NCI-H2196 (cell line): ENCODE measurements at regions not wholly inside any gene's neighbourhood (a gene's known extent, or its start where the extent isn't known, plus 50 kb on each side); places are given as distances from the start of the nearest gene placed in this dataset.

Experiments used
- DNase-seq: peaks from one replicate; lab custom pipeline; 2025; ENCODE audit not compliant: unreplicated experiment; lab: John Stamatoyannopoulos, UW

DNA sequence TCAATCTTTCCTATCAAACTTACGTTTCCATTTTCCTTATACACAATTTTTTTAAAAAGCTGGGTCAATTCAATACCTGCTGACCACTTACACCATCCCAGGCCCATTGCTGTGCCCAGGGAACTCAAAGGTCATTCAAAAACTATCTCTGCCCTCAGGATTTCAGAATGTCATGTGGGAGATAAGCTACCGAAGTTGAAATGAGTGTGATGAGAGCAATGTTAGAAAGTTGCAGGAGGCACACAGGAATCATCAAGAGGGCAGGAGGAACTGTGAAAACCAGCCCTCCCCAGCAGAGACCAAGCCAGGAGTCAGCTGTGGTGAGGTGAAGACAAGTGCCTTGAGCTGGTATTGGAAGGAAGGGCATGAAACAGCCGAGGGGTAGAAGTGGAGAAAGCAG lies 195.9 kb downstream of the HS3ST3A1 start:
- DNase-seq, result no peak

- no peak for DNase-seq
These were observed 196.6 kb downstream of the HS3ST3A1 start for GRCh38 chr17:13405080-13405479.

GRCh38 chr17:13403982-13404946 lies 197.5 kb downstream of the HS3ST3A1 start:
- DNase-seq, result no peak

DNA sequence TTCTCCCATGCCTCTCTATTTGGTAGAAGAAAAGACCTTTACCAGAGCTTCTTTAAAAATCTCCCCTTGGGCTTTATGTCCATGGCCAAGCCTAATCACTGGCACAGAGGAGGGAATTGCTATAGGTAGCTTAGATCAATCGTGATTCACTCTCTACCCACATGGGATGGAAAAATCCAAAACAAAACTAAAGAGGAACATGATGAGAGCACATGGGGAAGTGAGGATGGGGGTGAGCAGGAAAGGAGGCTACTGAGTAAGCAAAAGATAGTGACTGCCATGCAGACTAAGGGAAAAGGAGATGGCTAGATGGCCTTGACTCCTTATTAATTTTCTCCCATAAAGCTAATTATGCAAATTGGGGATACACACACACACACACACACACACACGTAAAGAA lies 201.2 kb downstream of the HS3ST3A1 start:
- no peak for DNase-seq

GRCh38 chr17:13398853-13399252 lies 202.9 kb downstream of the HS3ST3A1 start:
- no peak for DNase-seq

DNA sequence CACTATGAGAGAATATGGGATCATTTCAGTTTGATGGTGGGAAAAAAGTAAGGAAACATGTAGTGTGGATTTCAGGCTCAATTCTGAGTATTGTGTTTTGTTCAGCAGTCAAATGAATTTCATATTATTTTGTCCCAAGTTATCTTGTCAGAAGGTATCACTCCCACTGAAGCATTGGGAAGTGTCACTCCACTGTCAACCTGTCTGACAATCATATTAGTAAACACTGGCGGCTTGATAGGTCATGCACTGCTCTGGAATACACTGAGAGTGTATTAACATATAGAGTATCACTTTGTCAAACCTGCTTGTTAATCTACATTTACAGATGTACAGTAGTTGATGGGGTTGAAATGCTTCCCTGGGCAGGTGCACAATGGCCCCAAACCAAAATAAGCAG lies 203.6 kb downstream of the HS3ST3A1 start:
- no peak for DNase-seq

GRCh38 chr17:13395862-13396261 lies 205.9 kb downstream of the HS3ST3A1 start:
- no peak for DNase-seq

DNA sequence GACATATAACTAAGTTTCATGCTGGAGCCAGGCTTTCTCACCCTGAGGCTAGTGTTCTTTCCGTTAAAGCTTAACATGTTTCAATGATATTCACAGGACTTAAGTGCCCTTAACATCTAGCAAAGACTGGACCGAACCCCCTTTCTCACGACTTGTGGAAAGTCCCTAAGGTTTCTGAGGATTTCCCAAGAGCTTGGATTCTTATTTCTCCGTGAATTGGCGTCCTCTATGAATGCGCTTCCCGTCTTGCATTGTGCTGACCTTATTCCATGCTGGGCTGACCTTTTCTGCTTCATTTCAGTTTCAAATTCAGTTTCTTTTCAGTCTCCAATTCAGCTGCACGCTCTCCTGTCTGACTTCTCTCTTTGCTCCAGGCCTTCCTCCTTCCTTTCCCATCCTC lies 206.4 kb downstream of the HS3ST3A1 start:
- DNase-seq, result no peak

DNA sequence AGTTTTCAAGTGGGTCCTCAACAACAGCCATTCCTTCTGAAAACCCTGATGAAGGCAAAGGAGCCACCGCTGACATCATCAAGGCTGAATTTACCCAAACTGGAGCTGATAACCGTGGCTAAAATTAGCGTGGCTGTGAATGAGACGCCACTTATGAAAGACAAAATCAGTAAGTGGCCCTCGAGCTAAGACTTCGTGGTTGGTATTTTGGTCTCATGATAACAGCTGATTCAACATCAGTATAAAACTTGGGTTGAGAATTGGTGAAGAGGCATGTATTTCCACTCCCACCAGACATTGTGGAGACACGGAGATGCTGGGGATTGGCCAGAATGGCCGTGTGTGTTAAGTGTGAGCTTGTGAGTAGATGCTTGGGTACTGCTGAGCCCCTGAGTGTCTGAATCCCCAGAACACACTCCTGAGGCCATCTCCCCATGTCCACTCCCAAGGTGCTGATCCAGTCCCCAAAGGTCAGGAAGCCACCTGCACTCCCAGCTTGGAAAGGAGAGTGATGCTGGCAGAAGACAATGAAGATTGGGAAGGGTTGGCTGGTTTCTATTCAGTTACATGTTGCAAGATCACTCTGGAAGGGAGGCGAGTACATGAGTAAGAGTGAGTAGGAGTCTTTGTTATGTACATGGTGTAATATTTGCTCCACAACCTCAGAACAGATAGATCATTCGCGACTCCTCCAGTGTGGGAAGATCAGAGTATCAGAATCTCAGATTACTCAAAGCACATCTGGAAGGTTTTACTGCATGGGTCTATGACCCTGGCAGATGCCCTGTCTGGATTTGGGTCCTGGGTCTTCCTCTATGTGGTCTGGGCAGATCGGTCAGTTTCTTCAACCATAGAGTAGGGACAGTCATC lies 207.7 kb downstream of the HS3ST3A1 start:
- DNase-seq, result no peak

- DNase-seq, result no peak
These were observed 213.8 kb downstream of the HS3ST3A1 start for GRCh38 chr17:13387952-13388351.

DNA sequence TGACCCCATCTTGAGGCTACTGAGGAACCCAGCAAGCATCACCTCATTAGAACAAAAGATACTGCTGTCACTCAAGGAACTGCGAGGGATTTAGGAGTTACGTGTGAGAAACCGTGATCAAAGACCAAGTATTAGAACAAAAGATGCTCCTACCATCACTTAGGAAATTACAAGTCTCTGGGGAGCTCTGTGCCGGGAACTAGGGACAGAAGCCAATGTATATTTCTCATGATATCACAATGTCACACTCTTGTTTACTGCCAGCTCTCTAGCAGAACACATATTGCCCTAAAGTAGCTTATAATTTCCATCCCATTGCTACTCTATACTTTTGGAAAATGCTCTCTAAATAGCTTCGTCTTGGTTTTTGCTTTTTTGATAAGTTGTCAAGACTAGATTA lies 214.5 kb downstream of the HS3ST3A1 start:
- DNase-seq, result no peak

DNA sequence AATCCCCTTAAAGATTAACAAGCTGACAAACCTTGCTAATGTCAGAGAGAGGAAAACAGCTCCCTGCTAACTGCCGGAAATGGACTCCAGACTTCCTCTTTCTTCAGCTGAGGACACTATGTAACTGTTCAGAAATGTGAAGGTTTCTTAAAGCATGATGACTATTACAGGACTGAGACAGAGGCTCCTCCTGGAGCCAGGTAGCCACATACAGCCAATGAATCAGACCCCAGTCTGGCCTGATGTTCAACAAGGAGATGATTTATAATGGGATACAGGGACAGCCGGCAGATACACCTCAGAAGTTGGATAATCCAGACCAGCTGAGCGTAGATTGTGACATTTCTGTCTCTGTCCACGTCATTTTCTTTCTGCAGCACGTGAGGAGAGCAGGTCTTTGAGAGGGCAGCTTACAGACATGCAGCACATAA lies 216.2 kb downstream of the HS3ST3A1 start:
- DNase-seq, result no peak

DNA sequence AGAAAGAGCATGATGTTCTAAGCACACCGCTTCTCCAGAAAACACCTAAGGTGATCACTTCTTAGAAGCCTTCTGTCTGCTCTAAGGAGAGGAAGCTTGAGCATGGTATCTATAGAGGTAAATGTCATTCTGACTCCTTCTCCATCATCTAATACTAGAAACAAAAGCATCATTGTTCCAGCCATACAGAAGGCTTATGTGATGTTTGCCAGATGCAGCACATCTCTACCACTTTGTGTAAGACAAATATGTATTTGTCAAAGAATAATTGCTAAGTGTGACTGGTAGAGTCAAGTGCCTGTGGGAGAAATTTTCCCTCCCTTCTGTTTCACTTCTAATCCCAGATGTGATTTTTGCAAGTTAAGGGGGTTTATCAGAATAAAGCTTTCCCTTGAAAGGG lies 217.1 kb downstream of the HS3ST3A1 start:
- DNase-seq, result no peak

GRCh38 chr17:13378361-13378760 lies 223.4 kb downstream of the HS3ST3A1 start:
- no peak for DNase-seq

GRCh38 chr17:13374203-13375143 lies 227.3 kb downstream of the HS3ST3A1 start:
- DNase-seq, result no peak

DNA sequence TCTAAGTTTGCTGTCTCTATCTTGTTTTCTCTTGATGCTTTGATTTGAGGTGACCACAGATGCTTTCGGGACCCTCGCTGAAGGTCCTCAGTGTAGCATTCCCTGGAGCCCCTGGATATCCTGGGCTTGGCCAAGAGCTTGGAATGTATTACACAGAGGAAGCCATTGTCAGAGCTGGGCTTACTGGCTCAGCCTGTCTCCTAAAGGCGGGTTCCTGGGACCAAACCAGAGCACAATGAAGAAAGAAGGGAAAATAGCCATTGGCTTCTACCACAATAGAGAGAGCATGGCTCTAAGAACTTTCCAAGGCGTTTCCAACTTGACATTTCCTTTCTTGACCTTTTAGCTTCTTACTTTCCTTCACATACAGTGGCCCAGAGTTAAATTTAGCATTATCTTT lies 229.3 kb downstream of the HS3ST3A1 start:
- DNase-seq, result no peak

DNA sequence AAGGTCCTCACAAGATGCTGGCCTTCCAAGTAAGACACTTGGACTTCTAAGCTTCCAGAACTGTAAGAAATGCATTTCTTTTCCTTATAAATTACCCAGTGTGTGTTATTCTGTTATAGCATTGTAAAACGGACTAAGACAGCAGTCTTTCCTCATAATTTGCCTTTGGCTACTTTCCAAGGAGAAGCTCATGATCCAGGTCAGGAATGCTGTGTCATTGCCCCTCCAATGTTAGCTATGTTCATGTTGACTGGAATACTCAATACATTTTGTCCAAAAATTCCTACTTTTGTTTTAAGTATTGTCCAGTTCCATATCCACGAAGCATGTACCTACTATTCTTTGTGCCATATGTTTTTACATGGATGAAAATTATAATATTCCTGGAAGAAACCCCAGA lies 234.6 kb downstream of the HS3ST3A1 start:
- DNase-seq, result no peak

DNA sequence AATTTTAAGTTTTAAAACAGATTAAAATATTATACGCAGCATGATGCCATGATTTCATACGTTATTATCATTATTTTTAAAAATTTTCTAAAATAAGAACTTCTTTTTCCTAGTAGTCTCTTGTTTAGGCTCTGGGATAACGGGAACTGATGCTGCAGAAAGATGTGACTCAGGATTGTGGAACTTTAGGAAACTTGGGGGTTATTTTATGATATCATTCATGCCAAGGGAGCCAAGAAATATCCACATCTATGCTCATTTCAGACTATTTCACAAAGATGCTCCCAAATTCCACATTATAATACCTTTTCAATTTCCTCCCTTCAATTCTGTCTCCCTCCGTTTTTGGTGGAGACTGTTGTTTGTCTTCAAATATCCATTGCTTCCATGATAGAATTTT lies 236.4 kb downstream of the HS3ST3A1 start:
- no peak for DNase-seq

GRCh38 chr17:13363771-13364170 lies 238.0 kb downstream of the HS3ST3A1 start:
- DNase-seq, result no peak

DNA sequence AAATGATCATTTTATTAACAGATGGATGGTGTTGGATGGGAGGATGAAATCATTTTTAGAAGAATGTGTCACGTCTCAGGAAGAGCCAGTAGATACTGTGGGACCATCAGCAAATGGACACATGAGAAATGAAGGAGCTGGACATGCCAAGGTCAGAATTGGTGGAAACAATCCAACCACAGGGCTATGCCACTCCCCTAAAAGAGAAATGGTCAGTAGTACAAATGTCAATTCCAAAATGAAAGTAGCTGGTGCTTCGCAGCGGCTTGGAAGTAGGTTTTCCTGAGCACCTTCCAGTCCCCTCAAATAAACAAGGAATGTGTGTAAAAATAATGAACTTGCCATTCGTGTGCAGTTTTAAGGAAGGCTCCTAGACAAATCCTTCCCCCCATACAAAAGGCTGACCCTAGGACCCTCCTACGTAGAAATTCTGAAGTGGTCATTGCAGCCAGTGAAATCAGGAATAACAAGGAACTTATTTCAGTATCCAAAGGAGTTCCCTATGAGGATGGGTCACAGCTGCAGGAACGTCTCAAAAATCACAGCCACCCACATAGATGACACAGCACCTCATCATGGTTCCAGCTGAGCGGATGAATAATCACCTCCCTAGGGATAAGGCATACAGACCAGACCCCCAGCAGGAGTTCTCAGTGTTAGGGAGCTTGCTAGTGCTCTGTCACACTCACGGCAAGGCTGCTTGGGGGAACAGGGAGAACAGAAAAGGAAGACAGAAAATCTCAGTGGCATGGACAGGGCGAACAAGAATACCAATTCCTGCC lies 239.2 kb downstream of the HS3ST3A1 start:
- no peak for DNase-seq
